Muscle layer of duodenum (tissue), 2 donors: ENCODE measurements at regions not wholly inside any gene's neighbourhood (a gene's known extent, or its start where the extent isn't known, plus 50 kb on each side); places are given as distances from the start of the nearest gene placed in this dataset.
"Not testable (repeated sequence)": the region's sequence is repeated elsewhere in the genome, so short reads cannot be mapped to it uniquely, and the experiment has no call there.

Experiments
- H3K27ac ChIP-seq: one replicate; pipeline ENCODE4 v1.7.0; 2013; ENCODE audit warnings: mild to moderate bottlenecking, low read length
- H3K27me3 ChIP-seq: one replicate; pipeline ENCODE4 v1.7.0; 2013; ENCODE audit warnings: low read depth, mild to moderate bottlenecking, control low read depth, low read length
- H3K36me3 ChIP-seq, 2 donors: one replicate each; pipeline ENCODE4 v1.7.0; 2013; ENCODE audit warnings: low read length in 2 of 2, control low read depth in 1 of 2, mild to moderate bottlenecking in 1 of 2; ENCODE audit not compliant: insufficient read depth in 2 of 2, control insufficient read depth in 1 of 2
- H3K4me1 ChIP-seq, 2 donors: one replicate each; pipeline ENCODE4 v1.7.0; 2013; ENCODE audit warnings: low read length in 2 of 2, mild to moderate bottlenecking in 2 of 2, control low read depth in 1 of 2, moderate library complexity in 1 of 2; ENCODE audit not compliant: insufficient read depth in 2 of 2, control insufficient read depth in 1 of 2
- H3K4me3 ChIP-seq, 2 donors: one replicate each; pipeline ENCODE4 v1.7.0; 2013; ENCODE audit warnings: low read length in 2 of 2, low read depth in 1 of 2, mild to moderate bottlenecking in 1 of 2
- H3K9me3 ChIP-seq, 2 donors: one replicate each; pipeline ENCODE4 v1.7.0; 2013; ENCODE audit warnings: low read length in 2 of 2, control low read depth in 1 of 2, mild to moderate bottlenecking in 1 of 2; ENCODE audit not compliant: control insufficient read depth in 1 of 2
- donor health status: healthy.

DNA sequence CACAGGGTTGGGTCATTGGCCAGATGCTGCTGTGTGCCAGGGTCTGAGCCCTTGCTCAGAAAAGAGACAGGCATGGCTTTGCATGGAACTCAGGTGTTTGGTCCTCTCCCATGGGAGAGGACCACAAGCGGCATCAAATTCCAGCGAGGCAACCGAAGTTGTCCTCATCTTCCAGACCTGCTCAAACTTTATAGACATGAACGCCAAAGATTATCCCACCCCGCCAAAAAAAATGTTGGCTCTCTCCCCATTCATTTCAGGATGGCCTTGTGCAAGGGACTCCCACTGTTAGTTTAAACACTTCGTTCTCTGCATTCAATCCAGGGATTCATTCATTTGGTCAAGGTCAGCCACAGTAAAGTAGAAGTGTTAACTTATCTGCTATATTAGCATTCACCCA is 360.8 kb upstream of the ZFHX3 start:
- no peaks in the 10 kb centered on the region for H3K4me1 ChIP-seq
- H3K4me3 ChIP-seq: no peak overlapping the region
- H3K27ac ChIP-seq: no peak overlapping the region
- no peaks in the 10 kb centered on the region for H3K27me3 ChIP-seq
- H3K36me3 ChIP-seq: no peaks in the 10 kb centered on the region
- no peaks in the 10 kb centered on the region for H3K9me3 ChIP-seq

DNA sequence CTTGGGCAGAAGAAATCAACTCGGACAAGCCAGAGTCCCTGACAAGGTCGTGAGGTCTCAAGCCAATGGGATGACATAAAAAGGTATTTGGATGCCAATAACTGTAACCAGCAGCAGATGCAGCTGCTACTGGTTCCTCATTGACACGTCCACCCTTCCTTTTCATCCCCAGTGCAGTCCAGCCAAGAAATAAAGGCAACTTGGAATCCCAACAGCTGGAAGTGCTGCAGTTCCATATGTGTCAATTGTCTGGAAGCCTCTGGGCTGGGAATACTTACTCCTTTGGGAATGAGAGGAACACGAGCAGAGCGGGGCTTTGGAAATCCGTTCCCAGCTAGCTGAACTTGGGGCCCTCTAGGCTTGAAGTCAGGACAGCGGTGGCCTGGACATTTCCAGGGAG is 360.4 kb upstream of the ZFHX3 start:
- Histone ChIP-seq H3K4me3 (no peak overlapping the region), H3K9me3 (no peaks in the 10 kb centered on the region), H3K36me3 (no peaks in the 10 kb centered on the region), H3K27ac (no peak overlapping the region), H3K27me3 (no peaks in the 10 kb centered on the region), H3K4me1 (no peaks in the 10 kb centered on the region)

DNA sequence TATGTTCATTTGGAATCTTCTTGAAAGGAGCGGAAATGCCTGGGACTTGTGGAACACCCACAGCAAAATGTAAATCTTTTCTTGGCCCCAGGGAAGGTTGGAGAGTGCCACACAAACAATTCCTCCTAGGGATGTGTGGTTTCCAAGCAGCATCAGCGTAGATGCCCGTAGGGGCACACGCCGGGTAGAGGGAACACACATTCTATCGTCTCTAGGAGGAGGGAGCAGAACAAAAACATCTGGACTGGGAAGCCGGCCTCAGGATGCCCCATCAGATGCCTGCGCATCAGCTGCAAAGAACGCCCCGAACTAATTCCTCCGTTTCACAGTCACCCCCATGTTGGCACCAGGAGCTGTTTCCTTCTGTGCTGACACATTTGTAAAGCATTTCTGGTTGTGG is 357.9 kb upstream of the ZFHX3 start:
- Histone ChIP-seq H3K4me1 (no peaks in the 10 kb centered on the region), H3K9me3 (no peaks in the 10 kb centered on the region), H3K27me3 (no peaks in the 10 kb centered on the region), H3K36me3 (no peaks in the 10 kb centered on the region), H3K4me3 (no peak overlapping the region), H3K27ac (no peak overlapping the region)

DNA sequence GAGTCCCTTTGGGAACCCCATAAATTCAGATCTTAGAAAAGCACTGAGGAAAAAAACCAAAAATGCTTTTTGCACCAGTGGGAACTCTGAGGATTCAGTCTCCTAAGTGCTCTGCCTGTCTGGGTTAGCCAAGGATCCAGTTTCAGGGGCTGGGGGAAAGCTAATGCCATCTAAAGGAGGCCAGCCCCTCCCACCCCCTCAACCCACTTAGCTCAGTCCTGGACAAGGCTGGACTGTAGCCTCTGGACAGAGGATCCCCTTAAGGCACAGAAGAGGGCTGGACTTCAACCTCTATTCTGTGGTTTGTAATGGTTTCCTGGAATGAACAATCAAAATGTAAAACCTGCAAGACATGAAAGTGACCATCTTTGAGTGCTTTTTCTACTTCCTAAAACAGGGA is 356.1 kb upstream of the ZFHX3 start:
- no peaks in the 10 kb centered on the region for H3K4me1 ChIP-seq
- no peak overlapping the region for H3K27ac ChIP-seq
- H3K4me3 ChIP-seq: no peak overlapping the region
- no peaks in the 10 kb centered on the region for H3K9me3 ChIP-seq
- H3K36me3 ChIP-seq: no peaks in the 10 kb centered on the region
- H3K27me3 ChIP-seq: no peaks in the 10 kb centered on the region

DNA sequence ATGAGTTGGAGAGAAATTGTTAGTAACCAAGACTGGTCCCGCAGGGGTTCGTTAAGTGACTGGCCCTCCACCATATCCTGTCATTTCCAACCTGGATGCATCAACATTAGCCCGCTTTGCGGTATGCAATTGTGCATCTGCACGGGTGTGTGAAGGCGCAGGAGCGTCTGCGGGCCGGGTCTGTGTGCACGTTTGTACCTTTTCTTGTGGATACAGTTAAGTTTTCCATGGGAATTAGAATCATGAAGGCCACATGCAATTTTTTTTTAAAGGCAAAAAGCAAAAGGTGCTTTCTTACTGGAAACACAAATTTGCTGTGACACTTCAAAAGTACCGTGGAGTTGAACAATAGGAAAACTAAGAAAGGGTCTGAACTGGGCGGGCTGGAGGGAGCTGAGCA is 355.4 kb upstream of the ZFHX3 start:
- H3K9me3 ChIP-seq: no peaks in the 10 kb centered on the region
- no peak overlapping the region for H3K4me3 ChIP-seq
- no peaks in the 10 kb centered on the region for H3K36me3 ChIP-seq
- H3K27me3 ChIP-seq: no peaks in the 10 kb centered on the region
- H3K4me1 ChIP-seq: no peaks in the 10 kb centered on the region
- no peak overlapping the region for H3K27ac ChIP-seq

DNA sequence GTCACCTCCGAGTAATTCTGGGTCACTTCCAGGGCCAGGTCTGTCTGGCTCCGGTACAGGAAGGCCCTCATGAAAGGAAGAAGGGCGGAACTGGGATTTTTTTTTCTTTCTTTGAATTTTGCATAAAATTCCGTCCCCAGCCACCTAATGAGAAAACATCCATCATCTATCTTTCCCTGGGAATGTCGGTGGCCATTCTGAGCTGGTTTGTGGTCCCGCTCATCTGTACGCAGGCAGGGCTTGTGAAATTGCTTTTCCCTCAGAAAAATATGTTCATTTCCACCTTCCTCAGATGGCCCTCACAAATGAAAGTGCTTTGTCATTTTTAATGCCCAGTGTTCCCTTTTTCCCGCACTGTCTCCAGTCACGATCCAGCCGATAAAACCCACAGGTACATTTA is 353.0 kb upstream of the ZFHX3 start:
- H3K4me1 ChIP-seq: no peaks in the 10 kb centered on the region
- H3K36me3 ChIP-seq: no peaks in the 10 kb centered on the region
- H3K9me3 ChIP-seq: no peaks in the 10 kb centered on the region
- no peak overlapping the region for H3K4me3 ChIP-seq
- no peak overlapping the region for H3K27ac ChIP-seq
- no peaks in the 10 kb centered on the region for H3K27me3 ChIP-seq

DNA sequence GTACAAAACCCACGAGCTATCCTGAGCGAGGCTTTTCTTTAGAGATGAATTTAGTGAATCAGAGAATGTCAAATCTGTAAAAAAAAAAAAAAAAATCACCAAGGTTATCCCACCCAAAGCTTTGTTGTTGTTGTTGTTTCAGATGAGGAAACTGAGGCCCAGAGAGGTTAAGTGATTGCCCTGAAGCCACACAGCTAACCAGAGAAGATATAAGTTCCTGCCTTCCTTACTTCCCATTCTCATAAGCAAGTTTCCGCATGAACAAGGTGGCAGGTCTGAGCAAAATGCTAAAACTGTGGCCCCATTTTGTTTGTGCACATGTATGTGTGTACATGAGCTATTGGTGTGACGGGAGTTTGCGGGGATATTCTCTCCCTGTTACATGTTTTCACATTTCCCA is 352.1 kb upstream of the ZFHX3 start:
- Histone ChIP-seq H3K36me3 (no peaks in the 10 kb centered on the region), H3K4me3 (no peak overlapping the region), H3K27ac (no peak overlapping the region), H3K9me3 (no peaks in the 10 kb centered on the region), H3K27me3 (no peaks in the 10 kb centered on the region), H3K4me1 (no peaks in the 10 kb centered on the region)

DNA sequence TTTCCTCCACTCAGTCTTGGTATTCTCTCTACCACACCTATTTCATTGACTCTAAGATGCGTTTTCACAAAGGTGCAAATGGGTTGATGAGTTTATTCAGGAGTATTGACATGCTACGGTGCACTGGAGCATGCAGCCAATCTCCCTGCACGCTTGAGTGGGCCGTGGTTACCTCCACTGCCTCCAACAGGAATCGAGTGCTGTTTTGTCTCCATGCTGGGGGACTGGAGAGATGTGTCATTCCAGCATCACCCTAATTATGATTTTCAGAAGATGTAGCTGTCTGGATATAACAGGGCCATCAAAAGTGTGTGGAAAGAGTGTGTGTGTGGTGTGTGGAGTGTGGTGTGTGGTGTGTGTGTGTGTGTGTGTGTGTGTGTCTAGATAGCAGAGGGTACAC is 351.6 kb upstream of the ZFHX3 start:
- Histone ChIP-seq H3K27me3 (no peaks in the 10 kb centered on the region), H3K9me3 (no peaks in the 10 kb centered on the region), H3K4me3 (no peak overlapping the region), H3K4me1 (no peaks in the 10 kb centered on the region), H3K36me3 (no peaks in the 10 kb centered on the region), H3K27ac (no peak overlapping the region)

DNA sequence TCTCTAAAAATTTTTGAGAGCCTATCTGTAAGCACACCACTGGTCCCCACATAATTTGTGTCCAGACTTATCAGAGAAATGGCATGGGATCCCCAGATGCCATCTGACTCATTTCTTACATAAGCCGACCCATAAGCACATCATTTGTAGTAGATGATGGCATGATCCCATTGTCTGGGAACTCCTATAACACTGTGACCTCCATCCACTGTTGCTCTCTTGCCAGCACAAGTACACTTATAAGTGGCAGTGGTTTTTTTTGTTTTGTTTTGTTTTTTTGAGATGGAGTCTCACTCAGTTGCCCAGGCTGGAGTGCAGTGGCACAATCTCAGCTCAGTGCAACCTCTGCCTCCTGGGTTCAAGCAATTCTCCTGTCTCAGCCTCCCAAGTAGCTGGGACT is 350.7 kb upstream of the ZFHX3 start:
- H3K27me3 ChIP-seq, H3K4me3 ChIP-seq, H3K4me1 ChIP-seq, H3K36me3 ChIP-seq, H3K27ac ChIP-seq, H3K9me3 ChIP-seq: not testable (repeated sequence)

DNA sequence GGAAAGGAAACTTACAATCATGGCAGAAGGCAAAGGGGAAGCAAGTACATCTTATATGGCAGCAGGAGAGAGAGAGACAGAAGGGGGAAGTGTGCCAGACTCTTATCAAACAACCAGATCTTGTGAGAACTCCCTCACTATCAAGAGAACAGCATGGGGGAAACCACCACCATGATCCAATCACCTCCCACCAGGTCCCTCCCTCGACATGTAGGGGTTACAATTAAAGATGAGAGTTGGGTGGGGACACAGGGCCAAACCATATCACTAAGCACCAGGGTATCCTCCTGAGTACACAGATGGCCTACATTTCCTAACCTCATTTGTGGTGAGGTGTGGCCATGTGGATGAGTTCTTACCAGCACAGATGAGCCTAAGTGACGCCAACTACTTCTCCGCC is 348.6 kb upstream of the ZFHX3 start:
- no peaks in the 10 kb centered on the region for H3K36me3 ChIP-seq
- no peaks in the 10 kb centered on the region for H3K27me3 ChIP-seq
- H3K9me3 ChIP-seq: no peaks in the 10 kb centered on the region
- H3K4me3 ChIP-seq: no peak overlapping the region
- H3K4me1 ChIP-seq: no peaks in the 10 kb centered on the region
- no peak overlapping the region for H3K27ac ChIP-seq

DNA sequence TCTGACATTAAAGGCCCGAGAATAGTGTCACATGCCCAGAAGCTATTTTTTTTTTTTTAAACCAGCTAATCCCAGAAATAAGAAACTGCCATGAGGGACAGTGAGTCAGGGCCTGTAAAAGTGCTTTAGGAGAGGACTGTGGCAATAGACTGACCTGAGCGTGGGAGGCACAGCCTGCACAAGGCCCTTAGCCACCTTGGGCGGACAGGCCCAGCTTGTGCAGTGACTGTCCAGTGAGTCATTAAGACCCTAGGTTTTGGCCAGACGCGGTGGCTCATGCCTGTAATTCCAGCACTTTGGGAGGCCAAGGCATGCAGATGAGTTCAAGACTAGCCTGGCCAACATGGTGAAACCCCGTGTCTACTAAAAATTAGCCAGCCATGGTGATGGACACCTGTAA is 343.0 kb upstream of the ZFHX3 start:
- no peak overlapping the region for H3K27ac ChIP-seq
- H3K4me1 ChIP-seq: no peaks in the 10 kb centered on the region
- no peak overlapping the region for H3K4me3 ChIP-seq
- H3K9me3 ChIP-seq: no peaks in the 10 kb centered on the region
- H3K27me3 ChIP-seq: no peaks in the 10 kb centered on the region
- no peaks in the 10 kb centered on the region for H3K36me3 ChIP-seq

DNA sequence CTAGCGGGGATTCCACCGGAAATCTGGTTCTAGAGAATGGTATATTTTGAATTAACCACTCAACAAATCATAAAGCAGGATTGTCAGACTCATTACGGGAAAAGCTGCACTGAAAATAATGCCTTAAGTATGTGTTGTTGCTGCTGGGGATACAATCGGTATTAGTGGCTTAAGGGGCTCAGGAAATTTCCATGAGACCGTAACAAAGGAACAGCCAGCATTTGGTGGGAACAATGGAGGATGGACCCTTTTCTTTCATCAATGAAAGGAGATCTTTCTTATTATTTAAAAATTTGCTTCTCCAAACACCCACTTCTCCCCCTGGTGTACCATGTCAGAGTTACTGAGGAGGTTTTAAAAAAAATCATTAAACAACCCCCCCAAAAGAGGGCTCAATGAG is 342.6 kb upstream of the ZFHX3 start:
- Histone ChIP-seq H3K27me3 (no peaks in the 10 kb centered on the region), H3K27ac (no peak overlapping the region), H3K9me3 (no peaks in the 10 kb centered on the region), H3K4me3 (no peak overlapping the region), H3K36me3 (no peaks in the 10 kb centered on the region), H3K4me1 (no peaks in the 10 kb centered on the region)
